Stimulated activated CD4-positive, alpha-beta T cell treated with anti-CD3 and anti-CD28 coated beads, Interleukin-2, amount 100 ng/mL, for 48 hours (primary cell): ENCODE measurements at regions not wholly inside any gene's neighbourhood (a gene's known extent, or its start where the extent isn't known, plus 50 kb on each side); places are given as distances from the start of the nearest gene placed in this dataset.

ENCODE experiments used
- DNase-seq, 2 donors: peaks; one replicate each; pipeline ENCODE4 v3.0.0-alpha.2; 2020

- DNase-seq: no peak
Measured at GRCh38 chr10:83166344-83166743, 973.0 kb upstream of the GHITM start.

GRCh38 chr10:83167081-83167480 is 972.2 kb upstream of the GHITM start:
- no peak for DNase-seq

GRCh38 chr10:83176901-83177300 is 962.4 kb upstream of the GHITM start:
- no peak for DNase-seq

- no peak for DNase-seq
Measured at GRCh38 chr10:83178526-83178925, 960.8 kb upstream of the GHITM start.

GRCh38 chr10:83179371-83179770 is 959.9 kb upstream of the GHITM start:
- no peak for DNase-seq

GRCh38 chr10:83182076-83182475 is 957.2 kb upstream of the GHITM start:
- no peak for DNase-seq

- DNase-seq: no peak
Measured at GRCh38 chr10:83184641-83185040, 954.7 kb upstream of the GHITM start.

GRCh38 chr10:83190614-83191013 is 948.7 kb upstream of the GHITM start:
- DNase-seq: no peak

GRCh38 chr10:83193026-83193425 is 946.3 kb upstream of the GHITM start:
- DNase-seq: no peak

- no peak for DNase-seq
Measured at GRCh38 chr10:83195021-83195420, 944.3 kb upstream of the GHITM start.

GRCh38 chr10:83199374-83199773 is 939.9 kb upstream of the GHITM start:
- DNase-seq: no peak

GRCh38 chr10:83205861-83206260 is 933.4 kb upstream of the GHITM start:
- no peak for DNase-seq

- no peak for DNase-seq
Measured at GRCh38 chr10:83212632-83213334, 926.5 kb upstream of the GHITM start.

- no peak for DNase-seq
Measured at GRCh38 chr10:83214136-83214535, 925.2 kb upstream of the GHITM start.

- no peak for DNase-seq
Measured at GRCh38 chr10:83218205-83218604, 921.1 kb upstream of the GHITM start.

- no peak for DNase-seq
Measured at GRCh38 chr10:83222300-83222699, 917.0 kb upstream of the GHITM start.

GRCh38 chr10:83222832-83223742 is 916.2 kb upstream of the GHITM start:
- no peak for DNase-seq

- DNase-seq: no peak
Measured at GRCh38 chr10:83225781-83226180, 913.5 kb upstream of the GHITM start.

- no peak for DNase-seq
Measured at GRCh38 chr10:83229991-83230390, 909.3 kb upstream of the GHITM start.

- no peak for DNase-seq
Measured at GRCh38 chr10:83233691-83234090, 905.6 kb upstream of the GHITM start.

- DNase-seq: no peak
Measured at GRCh38 chr10:83248106-83248631, 891.1 kb upstream of the GHITM start.

- DNase-seq: no peak
Measured at GRCh38 chr10:83250396-83250795, 888.9 kb upstream of the GHITM start.

GRCh38 chr10:83252169-83252568 is 887.1 kb upstream of the GHITM start:
- DNase-seq: no peak

GRCh38 chr10:83252596-83252995 is 886.7 kb upstream of the GHITM start:
- DNase-seq: no peak
